ENCODE measurements at regions not wholly inside any gene's neighbourhood (a gene's known extent, or its start where the extent isn't known, plus 50 kb on each side); places are given as distances from the start of the nearest gene placed in this dataset.

DNA sequence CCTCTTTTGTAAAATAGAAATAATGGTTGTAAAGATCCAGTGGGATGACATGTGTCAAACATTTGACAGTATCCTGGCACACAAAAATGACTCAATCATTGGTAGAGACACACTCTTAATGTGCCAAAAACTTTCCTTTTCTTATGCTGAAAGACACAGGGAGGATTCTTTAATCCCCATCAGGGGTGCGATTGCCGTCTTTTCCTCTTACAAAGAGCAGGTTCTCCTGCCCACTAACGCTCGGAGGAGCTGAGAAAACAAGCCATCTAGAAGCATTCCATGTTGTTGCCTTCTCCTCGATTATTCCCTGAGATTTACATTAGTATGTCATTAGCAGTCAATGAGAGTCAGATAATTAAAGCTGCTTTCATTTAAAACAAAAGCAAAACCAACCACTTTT, 342.6 kb upstream of the CCNH start:
- Histone ChIP-seq H4K20me1 (replicated peaks; ENCODE audit: control insufficient read depth, insufficient read depth, low read length) (no peaks in the 10 kb centered on the region), H3K9me3 (replicated peaks; ENCODE audit: control insufficient read depth, insufficient read depth, low read depth, low read length) (no peaks in the 10 kb centered on the region), H3K9ac (ENCODE audit: insufficient read depth in 1 of 2, low read depth in 2 of 2, low read length in 2 of 2) (no peak overlapping the region), H3K36me3 (ENCODE audit: control insufficient read depth, insufficient read depth, low read length) (no peaks in the 10 kb centered on the region), H3K9me1 (ENCODE audit: control insufficient read depth, insufficient read depth, low read length) (no peaks in the 10 kb centered on the region), H3K4me1 (replicated peaks in 1 of 2; ENCODE audit: control insufficient read depth in 2 of 2, insufficient read depth in 2 of 2, low read length in 2 of 2) (no peaks in the 10 kb centered on the region), H3K27ac (ENCODE audit: extremely low read depth, low read depth, low read length) (no peak overlapping the region), H2AFZ (ENCODE audit: low read depth, low read length) (no peak overlapping the region), H3K4me3 (no peak overlapping the region), H3K4me2 (ENCODE audit: insufficient read depth, low read length) (no peak overlapping the region), H3K79me2 (ENCODE audit: control insufficient read depth, insufficient read depth, low read length) (no peaks in the 10 kb centered on the region), H3K27me3 (ENCODE audit: control insufficient read depth in 2 of 2, insufficient read depth in 2 of 2, low read length in 2 of 2) (no peaks in the 10 kb centered on the region)
- ChIA-PET CTCF (ENCODE audit: low intra/inter-chr PET ratio) (no interaction called here), POLR2A (no interaction called here)
- FAIRE-seq (no peak), ATAC-seq (no peak), DNase-seq (ENCODE audit: extremely low read depth in 1 of 4, low spot score in 3 of 4) (no peak)
- in situ Hi-C loops (cut with MboI) (no loop called here), intact Hi-C loops (cut with micrococcal nuclease) (no loop called here)
- 0% methylated on average over 5 of the region's 5 CpGs for WGBS (ENCODE audit: insufficient coverage, low coverage, missing lambda C conversion rate)
- BruUV-seq (replicated peaks), result no TSS peak
- TF ChIP-seq KDM4B (IDR thresholded peaks at IDR 0.05; ENCODE audit: borderline replicate concordance in 2 of 2, low read depth in 1 of 2), result no peak
- no peak for TF ChIP-seq TCF7 (IDR thresholded peaks at IDR 0.05; ENCODE audit: borderline replicate concordance)
- TF ChIP-seq, protein P1, sequence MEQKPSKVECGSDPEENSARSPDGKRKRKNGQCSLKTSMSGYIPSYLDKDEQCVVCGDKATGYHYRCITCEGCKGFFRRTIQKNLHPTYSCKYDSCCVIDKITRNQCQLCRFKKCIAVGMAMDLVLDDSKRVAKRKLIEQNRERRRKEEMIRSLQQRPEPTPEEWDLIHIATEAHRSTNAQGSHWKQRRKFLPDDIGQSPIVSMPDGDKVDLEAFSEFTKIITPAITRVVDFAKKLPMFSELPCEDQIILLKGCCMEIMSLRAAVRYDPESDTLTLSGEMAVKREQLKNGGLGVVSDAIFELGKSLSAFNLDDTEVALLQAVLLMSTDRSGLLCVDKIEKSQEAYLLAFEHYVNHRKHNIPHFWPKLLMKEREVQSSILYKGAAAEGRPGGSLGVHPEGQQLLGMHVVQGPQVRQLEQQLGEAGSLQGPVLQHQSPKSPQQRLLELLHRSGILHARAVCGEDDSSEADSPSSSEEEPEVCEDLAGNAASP (IDR thresholded peaks at IDR 0.05), result no peak
- TF ChIP-seq, protein P2, sequence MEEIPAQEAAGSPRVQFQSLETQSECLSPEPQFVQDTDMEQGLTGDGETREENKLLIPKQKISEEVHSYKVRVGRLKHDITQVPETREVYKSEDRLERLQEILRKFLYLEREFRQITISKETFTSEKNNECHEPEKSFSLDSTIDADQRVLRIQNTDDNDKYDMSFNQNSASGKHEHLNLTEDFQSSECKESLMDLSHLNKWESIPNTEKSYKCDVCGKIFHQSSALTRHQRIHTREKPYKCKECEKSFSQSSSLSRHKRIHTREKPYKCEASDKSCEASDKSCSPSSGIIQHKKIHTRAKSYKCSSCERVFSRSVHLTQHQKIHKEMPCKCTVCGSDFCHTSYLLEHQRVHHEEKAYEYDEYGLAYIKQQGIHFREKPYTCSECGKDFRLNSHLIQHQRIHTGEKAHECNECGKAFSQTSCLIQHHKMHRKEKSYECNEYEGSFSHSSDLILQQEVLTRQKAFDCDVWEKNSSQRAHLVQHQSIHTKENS (CRISPR knock-in tag; IDR thresholded peaks at IDR 0.05), result no peak
- no peak for TF ChIP-seq POU5F1 (IDR thresholded peaks at IDR 0.05; ENCODE audit: borderline replicate concordance, low read depth, low read length, partially characterized antibody)
- TF ChIP-seq PHB2 (IDR thresholded peaks at IDR 0.05; ENCODE audit: low read depth), result no peak
- TF ChIP-seq RBM17 (IDR thresholded peaks at IDR 0.05; ENCODE audit: borderline replicate concordance, low read depth, low read length), result no peak
- TF ChIP-seq CBFA2T3 (IDR thresholded peaks at IDR 0.05), result no peak
- no peak for TF ChIP-seq ZC3H4 (CRISPR knock-in tag; IDR thresholded peaks at IDR 0.05; ENCODE audit: borderline replicate concordance)
- no peak for TF ChIP-seq RUNX1 (IDR thresholded peaks at IDR 0.05; ENCODE audit: low read depth)
- TF ChIP-seq, protein P3, sequence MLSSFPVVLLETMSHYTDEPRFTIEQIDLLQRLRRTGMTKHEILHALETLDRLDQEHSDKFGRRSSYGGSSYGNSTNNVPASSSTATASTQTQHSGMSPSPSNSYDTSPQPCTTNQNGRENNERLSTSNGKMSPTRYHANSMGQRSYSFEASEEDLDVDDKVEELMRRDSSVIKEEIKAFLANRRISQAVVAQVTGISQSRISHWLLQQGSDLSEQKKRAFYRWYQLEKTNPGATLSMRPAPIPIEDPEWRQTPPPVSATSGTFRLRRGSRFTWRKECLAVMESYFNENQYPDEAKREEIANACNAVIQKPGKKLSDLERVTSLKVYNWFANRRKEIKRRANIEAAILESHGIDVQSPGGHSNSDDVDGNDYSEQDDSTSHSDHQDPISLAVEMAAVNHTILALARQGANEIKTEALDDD (IDR thresholded peaks at IDR 0.05), result no peak
- TF ChIP-seq, protein P4, sequence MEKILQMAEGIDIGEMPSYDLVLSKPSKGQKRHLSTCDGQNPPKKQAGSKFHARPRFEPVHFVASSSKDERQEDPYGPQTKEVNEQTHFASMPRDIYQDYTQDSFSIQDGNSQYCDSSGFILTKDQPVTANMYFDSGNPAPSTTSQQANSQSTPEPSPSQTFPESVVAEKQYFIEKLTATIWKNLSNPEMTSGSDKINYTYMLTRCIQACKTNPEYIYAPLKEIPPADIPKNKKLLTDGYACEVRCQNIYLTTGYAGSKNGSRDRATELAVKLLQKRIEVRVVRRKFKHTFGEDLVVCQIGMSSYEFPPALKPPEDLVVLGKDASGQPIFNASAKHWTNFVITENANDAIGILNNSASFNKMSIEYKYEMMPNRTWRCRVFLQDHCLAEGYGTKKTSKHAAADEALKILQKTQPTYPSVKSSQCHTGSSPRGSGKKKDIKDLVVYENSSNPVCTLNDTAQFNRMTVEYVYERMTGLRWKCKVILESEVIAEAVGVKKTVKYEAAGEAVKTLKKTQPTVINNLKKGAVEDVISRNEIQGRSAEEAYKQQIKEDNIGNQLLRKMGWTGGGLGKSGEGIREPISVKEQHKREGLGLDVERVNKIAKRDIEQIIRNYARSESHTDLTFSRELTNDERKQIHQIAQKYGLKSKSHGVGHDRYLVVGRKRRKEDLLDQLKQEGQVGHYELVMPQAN (IDR thresholded peaks at IDR 0.05; ENCODE audit: borderline replicate concordance), result no peak
- no peak for TF ChIP-seq NR2F6 (CRISPR knock-in tag; IDR thresholded peaks at IDR 0.05)
- TF ChIP-seq, protein P5, sequence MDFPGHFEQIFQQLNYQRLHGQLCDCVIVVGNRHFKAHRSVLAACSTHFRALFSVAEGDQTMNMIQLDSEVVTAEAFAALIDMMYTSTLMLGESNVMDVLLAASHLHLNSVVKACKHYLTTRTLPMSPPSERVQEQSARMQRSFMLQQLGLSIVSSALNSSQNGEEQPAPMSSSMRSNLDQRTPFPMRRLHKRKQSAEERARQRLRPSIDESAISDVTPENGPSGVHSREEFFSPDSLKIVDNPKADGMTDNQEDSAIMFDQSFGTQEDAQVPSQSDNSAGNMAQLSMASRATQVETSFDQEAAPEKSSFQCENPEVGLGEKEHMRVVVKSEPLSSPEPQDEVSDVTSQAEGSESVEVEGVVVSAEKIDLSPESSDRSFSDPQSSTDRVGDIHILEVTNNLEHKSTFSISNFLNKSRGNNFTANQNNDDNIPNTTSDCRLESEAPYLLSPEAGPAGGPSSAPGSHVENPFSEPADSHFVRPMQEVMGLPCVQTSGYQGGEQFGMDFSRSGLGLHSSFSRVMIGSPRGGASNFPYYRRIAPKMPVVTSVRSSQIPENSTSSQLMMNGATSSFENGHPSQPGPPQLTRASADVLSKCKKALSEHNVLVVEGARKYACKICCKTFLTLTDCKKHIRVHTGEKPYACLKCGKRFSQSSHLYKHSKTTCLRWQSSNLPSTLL (IDR thresholded peaks at IDR 0.05), result no peak
- TF ChIP-seq PTRF (tag; IDR thresholded peaks at IDR 0.05), result no peak
- no peak for TF ChIP-seq MTA3 (IDR thresholded peaks at IDR 0.05; ENCODE audit: borderline replicate concordance)
- TF ChIP-seq ZNF584 (CRISPR knock-in tag; IDR thresholded peaks at IDR 0.05; ENCODE audit: low read depth), result no peak
- TF ChIP-seq HNRNPL (IDR thresholded peaks at IDR 0.05; ENCODE audit: low read depth, low read length), result no peak

Measured in K562 (cell line).